B cell (primary cell): ENCODE measurements at regions not wholly inside any gene's neighbourhood (a gene's known extent, or its start where the extent isn't known, plus 50 kb on each side); places are given as distances from the start of the nearest gene placed in this dataset.
"Not testable (repeated sequence)": the region's sequence is repeated elsewhere in the genome, so short reads cannot be mapped to it uniquely, and the experiment has no call there.

Experiments used
- ATAC-seq: fragments of 200-7000 bp; cut with Tn5 transposase; one replicate; pipeline ENCODE4 v1.10.0; 2021; ENCODE audit warnings: low read depth, mild to moderate bottlenecking, moderate number of reproducible peaks, moderate library complexity
- CTCF ChIA-PET: fragments of 350-600 bp; sonication (Branson Sonifier 250); formaldehyde crosslinking; loops from one replicate; lab custom pipeline; 2021; ENCODE audit warnings: antibody characterized with exemption, inconsistent platforms; lab: Charles Lee
- POLR2A ChIA-PET: fragments of 350-600 bp; sonication (Branson Sonifier 250); formaldehyde crosslinking; loops from one replicate; lab custom pipeline; 2021; ENCODE audit warnings: antibody characterized with exemption; lab: Charles Lee
- DNase-seq: peaks from one replicate; pipeline ENCODE4 v3.0.0; 2013
- H2AFZ ChIP-seq: 2 replicates; pipeline ENCODE4 v1.6.1; 2012; ENCODE audit warnings: mild to moderate bottlenecking, low read depth, low read length; ENCODE audit not compliant: insufficient read depth, poor library complexity, severe bottlenecking
- H3K27ac ChIP-seq, 2 donors: 1 replicate in 1 of 2; 2 replicates in 1 of 2; pipeline ENCODE4 v1.5.1; 2012 to 2013; ENCODE audit warnings: low read length in 2 of 2, mild to moderate bottlenecking in 2 of 2, moderate library complexity in 1 of 2
- H3K27me3 ChIP-seq, 4 experiments: fragments of 200-600 bp in 1 of 4; sonication (generic) in 1 of 4; replicated peaks in 1 of 4; 1 replicate in 2 of 4; 2 replicates in 2 of 4; pipeline versions ENCODE4 v1.6.1 to v1.7.0; 2013 to 2016; ENCODE audit warnings: low read length in 3 of 4, mild to moderate bottlenecking in 2 of 4, mixed read lengths in 1 of 4, moderate library complexity in 1 of 4; ENCODE audit not compliant: insufficient read depth in 4 of 4, control insufficient read depth in 3 of 4; ENCODE audit errors: control extremely low read depth in 1 of 4
- H3K36me3 ChIP-seq, 2 experiments: replicated peaks in 1 of 2; 1 replicate in 1 of 2; 2 replicates in 1 of 2; pipeline versions ENCODE4 v1.6.1 to v1.7.1; 2013; ENCODE audit warnings: low read length in 1 of 2; ENCODE audit not compliant: insufficient read depth in 2 of 2, control insufficient read depth in 1 of 2; ENCODE audit errors: control extremely low read depth in 1 of 2, extremely low read depth in 1 of 2
- H3K4me1 ChIP-seq, 2 donors: fragments of 200-600 bp in 1 of 2; sonication (generic) in 1 of 2; 1 replicate in 1 of 2; 2 replicates in 1 of 2; pipeline versions ENCODE4 v1.5.1 to v1.6.1; 2013 to 2017; ENCODE audit warnings: low read length in 2 of 2; ENCODE audit not compliant: control insufficient read depth in 2 of 2, insufficient read depth in 2 of 2
- H3K4me2 ChIP-seq: replicated peaks from 2 replicates; pipeline ENCODE3; 2012; ENCODE audit warnings: mild to moderate bottlenecking, low read depth, low read length; ENCODE audit not compliant: poor library complexity, severe bottlenecking
- H3K4me3 ChIP-seq, 5 experiments: fragments of 200-600 bp in 1 of 5; sonication (generic) in 1 of 5; 1 replicate in 3 of 5; 2 replicates in 2 of 5; pipeline versions ENCODE4 v1.5.1 to v1.7.0; 2011 to 2016; ENCODE audit warnings: low read length in 4 of 5, mild to moderate bottlenecking in 4 of 5, low read depth in 2 of 5, control low read depth in 1 of 5, moderate library complexity in 1 of 5; ENCODE audit not compliant: insufficient read depth in 1 of 5; ENCODE audit errors: control extremely low read depth in 1 of 5, extremely low read depth in 1 of 5
- H3K79me2 ChIP-seq: fragments of 200-600 bp; sonication (generic); one replicate; pipeline ENCODE4 v1.6.0; 2016; ENCODE audit warnings: low read length; ENCODE audit not compliant: control insufficient read depth, insufficient read depth
- H3K9ac ChIP-seq: fragments of 200-600 bp; sonication (generic); 2 replicates; pipeline ENCODE4 v1.6.1; 2017; ENCODE audit warnings: mild to moderate bottlenecking, low read length, moderate library complexity
- H3K9me3 ChIP-seq, 3 donors: one replicate each; pipeline versions ENCODE4 v1.6.1 to v1.7.1; 2013; ENCODE audit warnings: low read length in 2 of 3; ENCODE audit not compliant: control insufficient read depth in 2 of 3, insufficient read depth in 1 of 3; ENCODE audit errors: control extremely low read depth in 1 of 3
- H4K20me1 ChIP-seq: 2 replicates; pipeline ENCODE4 v1.6.0; 2012; ENCODE audit warnings: mild to moderate bottlenecking, low read length; ENCODE audit not compliant: insufficient read depth, control insufficient read depth, poor library complexity, severe bottlenecking
- H3K27ac Mint-ChIP-seq: one replicate; pipeline ENCODE4 v1.8.0; 2021; ENCODE audit warnings: mixed read lengths
- H3K27me3 Mint-ChIP-seq: one replicate; pipeline ENCODE4 v1.8.0; 2021; ENCODE audit warnings: mixed read lengths
- H3K4me1 Mint-ChIP-seq: one replicate; pipeline ENCODE4 v1.8.0; 2021; ENCODE audit warnings: mixed read lengths
- H3K4me3 Mint-ChIP-seq: one replicate; pipeline ENCODE4 v1.8.0; 2021; ENCODE audit warnings: mixed read lengths
- H3K9me3 Mint-ChIP-seq: one replicate; pipeline ENCODE4 v1.8.0; 2022; ENCODE audit warnings: mixed read lengths; ENCODE audit not compliant: insufficient read depth
- WGBS: methylation state at CpG from one replicate; pipeline ENCODE4 v1.1.5; 2013; ENCODE audit warnings: missing lambda C conversion rate; ENCODE audit not compliant: insufficient coverage; 5-methylcytosine and 5-hydroxymethylcytosine counted together
- intact Hi-C: fragments of 100-400 bp; cut with micrococcal nuclease; formaldehyde crosslinking; loops from one replicate; pipeline ENCODE4 v1.10.0; 2022

DNA sequence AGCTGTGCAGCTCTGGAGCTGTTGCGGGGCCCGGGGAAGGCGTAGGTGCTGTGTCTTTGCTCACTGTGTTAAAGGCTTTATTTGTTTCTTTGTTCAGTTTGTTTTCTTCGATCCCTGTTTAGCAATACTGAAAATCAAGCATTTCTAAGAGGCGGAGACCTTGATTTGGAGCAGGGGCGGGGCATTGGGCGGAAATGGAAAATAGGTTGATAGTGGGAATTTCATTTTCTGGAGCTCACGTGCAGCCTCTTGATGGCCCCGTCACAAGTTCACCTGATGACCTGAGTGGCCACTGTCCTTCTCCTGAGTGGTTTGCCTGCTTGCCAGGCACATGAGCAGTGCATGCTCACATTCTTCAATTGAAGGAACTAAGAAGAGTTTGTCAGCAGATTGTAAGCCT, 93.2 kb downstream of the POTEG start:
- H3K36me3 ChIP-seq, H3K27me3 ChIP-seq, H3K27ac ChIP-seq, H3K4me3 ChIP-seq, H3K9me3 Mint-ChIP-seq, H3K4me2 ChIP-seq, H3K4me1 Mint-ChIP-seq, intact Hi-C loops, DNase-seq, H3K27ac Mint-ChIP-seq, H3K9ac ChIP-seq, H4K20me1 ChIP-seq, H3K4me3 Mint-ChIP-seq, POLR2A ChIA-PET, CTCF ChIA-PET, H3K9me3 ChIP-seq, H3K79me2 ChIP-seq, H2AFZ ChIP-seq, H3K27me3 Mint-ChIP-seq, H3K4me1 ChIP-seq, ATAC-seq: not testable (repeated sequence)
- WGBS: 84% methylated on average over 3 of the region's 9 CpGs

DNA sequence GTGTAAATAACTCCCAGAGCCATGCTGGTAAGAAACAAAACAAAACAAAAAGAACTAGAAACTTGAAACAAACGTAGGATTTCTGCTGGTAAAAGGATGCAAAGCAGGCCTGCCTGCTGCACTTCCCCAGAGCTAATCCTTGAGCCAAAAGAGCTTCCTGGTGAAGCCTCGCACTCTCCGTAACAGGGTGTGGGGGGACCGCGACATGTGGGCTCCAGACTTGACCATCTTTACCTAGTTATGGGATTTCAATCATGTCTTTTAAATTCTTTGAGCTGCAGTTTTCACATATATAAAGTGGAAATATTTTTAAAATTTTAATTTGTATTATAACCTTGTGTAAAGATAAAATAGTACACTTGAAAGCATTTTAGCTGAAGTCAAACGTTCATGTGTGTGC, 92.5 kb downstream of the POTEG start:
- H3K27ac ChIP-seq, H3K27ac Mint-ChIP-seq, POLR2A ChIA-PET, H3K27me3 Mint-ChIP-seq, H3K9me3 Mint-ChIP-seq, H3K4me3 Mint-ChIP-seq, H3K4me3 ChIP-seq, H4K20me1 ChIP-seq, H3K27me3 ChIP-seq, H3K79me2 ChIP-seq, H2AFZ ChIP-seq, H3K9ac ChIP-seq, H3K4me1 ChIP-seq, H3K36me3 ChIP-seq, H3K4me2 ChIP-seq, intact Hi-C loops, H3K9me3 ChIP-seq, ATAC-seq, DNase-seq, CTCF ChIA-PET, H3K4me1 Mint-ChIP-seq: not testable (repeated sequence)
- no CpG with 5 or more reads among the region's 6 CpGs for WGBS

DNA sequence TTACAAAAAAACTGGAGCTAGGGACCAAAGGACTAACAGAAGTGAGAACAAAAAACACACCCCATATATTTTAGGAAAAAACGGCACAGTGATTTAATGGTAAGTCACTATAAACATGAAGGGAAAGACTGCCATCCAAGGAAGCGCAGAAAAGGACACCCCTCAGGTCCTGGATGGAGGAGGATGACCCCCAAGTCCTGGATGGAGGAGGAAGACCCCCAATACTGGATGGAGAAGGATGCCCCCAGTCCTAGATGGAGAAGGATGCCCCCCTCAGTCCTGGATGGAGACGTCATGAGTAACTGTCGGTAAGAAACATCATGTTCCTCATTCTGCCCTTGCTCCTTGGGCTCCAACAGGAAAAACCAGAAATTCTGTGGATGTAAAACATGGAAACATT, 89.9 kb downstream of the POTEG start:
- H2AFZ ChIP-seq, H3K9ac ChIP-seq, POLR2A ChIA-PET, H3K27me3 ChIP-seq, intact Hi-C loops, H3K9me3 Mint-ChIP-seq, H3K9me3 ChIP-seq, H3K79me2 ChIP-seq, H3K4me1 ChIP-seq, H3K36me3 ChIP-seq, H3K27ac ChIP-seq, H3K4me3 Mint-ChIP-seq, H3K27me3 Mint-ChIP-seq, ATAC-seq, H3K27ac Mint-ChIP-seq, H4K20me1 ChIP-seq, H3K4me3 ChIP-seq, DNase-seq, CTCF ChIA-PET, H3K4me2 ChIP-seq, H3K4me1 Mint-ChIP-seq: not testable (repeated sequence)
- 38% methylated on average over 1 of the region's 4 CpGs for WGBS

DNA sequence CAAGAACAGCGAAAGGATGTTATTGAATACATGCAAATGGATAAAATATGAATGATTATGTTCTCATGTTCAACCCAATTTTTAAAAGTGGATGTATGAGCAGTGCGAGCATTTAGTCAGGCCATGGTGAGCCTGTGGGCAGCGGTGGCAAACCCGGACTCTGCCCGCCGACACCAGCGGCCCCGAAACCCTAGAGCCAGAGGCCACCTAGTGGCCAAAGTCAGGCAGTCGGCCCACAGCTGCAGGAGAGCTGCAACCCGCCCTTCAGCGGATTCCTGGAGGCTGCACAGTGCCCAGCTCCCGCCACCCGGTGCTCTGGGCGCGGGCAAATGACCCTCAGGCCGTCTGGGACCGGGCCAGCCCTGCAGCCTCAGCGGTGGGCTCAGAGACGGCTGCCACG, 89.5 kb downstream of the POTEG start:
- H3K4me3 Mint-ChIP-seq, H3K27ac Mint-ChIP-seq, H3K79me2 ChIP-seq, ATAC-seq, H3K27ac ChIP-seq, H3K36me3 ChIP-seq, DNase-seq, CTCF ChIA-PET, H3K4me3 ChIP-seq, H3K4me1 ChIP-seq, H3K4me2 ChIP-seq, H2AFZ ChIP-seq, H3K9me3 Mint-ChIP-seq, intact Hi-C loops, H4K20me1 ChIP-seq, H3K27me3 Mint-ChIP-seq, H3K4me1 Mint-ChIP-seq, H3K9me3 ChIP-seq, POLR2A ChIA-PET, H3K9ac ChIP-seq, H3K27me3 ChIP-seq: not testable (repeated sequence)
- WGBS: no CpG with 5 or more reads among the region's 20 CpGs
